Mesodermal cell (in vitro differentiated cells): ENCODE measurements at regions not wholly inside any gene's neighbourhood (a gene's known extent, or its start where the extent isn't known, plus 50 kb on each side); places are given as distances from the start of the nearest gene placed in this dataset.

Source experiments
- H3K27ac ChIP-seq: 2 replicates; pipeline ENCODE4 v1.7.0; 2013; ENCODE audit warnings: mild to moderate bottlenecking, low read depth, low read length, moderate library complexity; ENCODE audit not compliant: severe bottlenecking
- H3K36me3 ChIP-seq: 2 replicates; pipeline ENCODE4 v1.7.1; 2013; ENCODE audit warnings: mild to moderate bottlenecking, low read length, moderate library complexity; ENCODE audit not compliant: control insufficient read depth, insufficient read depth
- H3K4me1 ChIP-seq: one replicate; pipeline ENCODE4 v1.7.1; 2013; ENCODE audit warnings: mild to moderate bottlenecking, low read length; ENCODE audit not compliant: insufficient read depth, control insufficient read depth, poor library complexity, severe bottlenecking
- H3K4me3 ChIP-seq: 2 replicates; pipeline ENCODE4 v1.7.0; 2013; ENCODE audit warnings: low read length, control low read depth, mild to moderate bottlenecking; ENCODE audit not compliant: insufficient read depth, poor library complexity, severe bottlenecking; ENCODE audit errors: extremely low read depth
- H3K9me3 ChIP-seq: 2 replicates; pipeline ENCODE4 v1.7.1; 2013; ENCODE audit warnings: mild to moderate bottlenecking, low read length, moderate library complexity; ENCODE audit not compliant: control insufficient read depth
- WGBS, 2 experiments: methylation state at CpG; one replicate each; pipeline ENCODE4 v1.1.5; 2013; ENCODE audit warnings: missing lambda C conversion rate in 2 of 2; ENCODE audit not compliant: insufficient coverage in 2 of 2; 5-methylcytosine and 5-hydroxymethylcytosine counted together

GRCh38 chr2:54065411-54065810 lies 50.0 kb upstream of the ACYP2 start:
- no peaks in the 10 kb centered on the region for H3K4me1 ChIP-seq
- 100% methylated on average over 1 of the region's 2 CpGs; no CpG with 5 or more reads in 1 of the 2 experiments for WGBS, 2 experiments
- H3K27ac ChIP-seq, result no peak overlapping the region
- H3K36me3 ChIP-seq, result no peaks in the 10 kb centered on the region
- no peaks in the 10 kb centered on the region for H3K9me3 ChIP-seq
- no peak overlapping the region for H3K4me3 ChIP-seq

DNA sequence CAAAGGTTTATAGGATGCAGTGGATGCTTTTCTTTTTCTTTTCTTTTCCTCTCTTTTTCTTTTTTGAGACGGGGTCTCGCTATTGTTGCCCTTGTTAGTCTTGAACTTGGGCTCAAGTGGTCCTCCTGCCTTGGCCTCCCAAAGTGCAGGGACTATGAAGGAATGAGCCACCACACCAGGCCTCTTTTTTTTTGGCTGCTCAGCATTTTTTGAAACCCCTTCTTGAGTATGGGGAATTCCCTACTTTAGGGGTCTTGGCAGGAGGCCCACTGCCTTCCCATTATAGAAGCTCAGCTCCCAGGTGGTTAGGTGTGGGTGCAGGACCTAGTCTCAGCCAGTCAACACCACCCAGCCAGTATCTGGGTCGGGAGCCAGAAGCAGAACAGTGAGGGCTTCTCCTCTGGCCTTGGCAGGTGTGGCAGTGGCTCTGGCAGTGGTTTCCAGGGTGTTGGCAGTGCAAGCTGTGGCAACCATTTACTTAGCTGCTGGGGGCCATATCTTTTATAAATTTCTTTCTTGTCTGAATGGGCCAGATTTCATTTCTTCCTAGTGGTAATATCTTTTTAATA lies 51.4 kb upstream of the ACYP2 start:
- H3K4me1 ChIP-seq, result no peaks in the 10 kb centered on the region
- H3K4me3 ChIP-seq, result no peak overlapping the region
- WGBS, 2 experiments, result 92% methylated on average over 2 to 3 of the region's 3 CpGs
- no peaks in the 10 kb centered on the region for H3K9me3 ChIP-seq
- no peaks in the 10 kb centered on the region for H3K36me3 ChIP-seq
- no peak overlapping the region for H3K27ac ChIP-seq

- Histone ChIP-seq H3K36me3 (no peaks in the 10 kb centered on the region), H3K9me3 (no peaks in the 10 kb centered on the region), H3K4me3 (no peak overlapping the region), H3K27ac (no peak overlapping the region), H3K4me1 (no peaks in the 10 kb centered on the region)
- 93 to 100% methylated on average over 1 of the region's 1 CpG for WGBS, 2 experiments
Measured at GRCh38 chr2:54062401-54062800, 53.0 kb upstream of the ACYP2 start.

GRCh38 chr2:54061272-54061671 lies 54.1 kb upstream of the ACYP2 start:
- no peaks in the 10 kb centered on the region for H3K4me1 ChIP-seq
- H3K9me3 ChIP-seq, result no peaks in the 10 kb centered on the region
- no peak overlapping the region for H3K4me3 ChIP-seq
- no peak overlapping the region for H3K27ac ChIP-seq
- H3K36me3 ChIP-seq, result no peaks in the 10 kb centered on the region
- WGBS, 2 experiments, result no CpG with 5 or more reads among the region's 1 CpG

DNA sequence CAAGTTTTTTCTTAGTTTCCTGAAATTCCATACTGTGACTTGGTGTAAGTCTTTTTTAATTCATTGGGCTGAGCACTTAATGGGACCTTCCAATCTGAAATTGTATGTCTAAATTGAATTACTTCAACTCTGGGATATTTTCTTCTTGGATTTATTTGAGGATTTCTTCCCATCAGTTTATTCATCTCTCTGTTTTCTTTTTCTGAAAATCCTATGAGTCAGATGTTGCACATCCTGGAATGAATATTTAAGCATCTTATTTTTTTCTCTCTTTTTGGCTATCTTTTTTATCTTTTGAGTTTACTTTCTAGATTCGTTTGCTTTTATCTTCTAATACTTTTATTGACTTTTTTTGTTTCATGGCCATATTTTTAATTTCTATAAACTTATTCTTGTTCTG lies 55.4 kb upstream of the ACYP2 start:
- Histone ChIP-seq H3K27ac (no peak overlapping the region), H3K4me3 (no peak overlapping the region), H3K4me1 (no peaks in the 10 kb centered on the region), H3K36me3 (no peaks in the 10 kb centered on the region), H3K9me3 (no peaks in the 10 kb centered on the region)
- no CpG with 5 or more reads among the region's 1 CpG for WGBS, 2 experiments

GRCh38 chr2:54059504-54059903 lies 55.9 kb upstream of the ACYP2 start:
- no peaks in the 10 kb centered on the region for H3K9me3 ChIP-seq
- H3K27ac ChIP-seq, result no peak overlapping the region
- 86 to 94% methylated on average over 3 of the region's 3 CpGs for whole genome bisulfite sequencing, 2 experiments
- no peak overlapping the region for H3K4me3 ChIP-seq
- H3K4me1 ChIP-seq, result no peaks in the 10 kb centered on the region
- H3K36me3 ChIP-seq, result no peaks in the 10 kb centered on the region

DNA sequence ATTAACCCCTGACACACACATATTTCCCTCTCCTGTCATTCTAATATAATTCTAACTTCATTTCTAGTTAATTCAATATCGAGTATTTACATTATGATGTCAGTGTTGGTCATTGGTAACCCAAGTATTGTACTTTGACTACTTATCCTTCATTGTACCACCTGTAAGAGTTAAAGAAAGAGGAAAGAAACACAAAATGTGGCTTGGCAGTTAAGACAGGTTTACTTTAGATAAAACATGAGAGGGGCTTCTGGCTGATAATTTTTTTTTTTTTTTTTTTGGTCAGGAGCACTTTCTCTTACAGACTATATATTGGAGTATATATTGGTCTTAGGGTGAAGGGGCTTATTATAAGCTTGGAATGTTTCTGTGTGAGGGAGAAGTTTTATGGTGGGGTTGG lies 57.0 kb upstream of the ACYP2 start:
- Histone ChIP-seq H3K9me3 (no peaks in the 10 kb centered on the region), H3K4me3 (no peak overlapping the region), H3K27ac (no peak overlapping the region), H3K36me3 (no peaks in the 10 kb centered on the region), H3K4me1 (no peaks in the 10 kb centered on the region)
- no CpG with 5 or more reads among the region's 1 CpG for WGBS, 2 experiments

DNA sequence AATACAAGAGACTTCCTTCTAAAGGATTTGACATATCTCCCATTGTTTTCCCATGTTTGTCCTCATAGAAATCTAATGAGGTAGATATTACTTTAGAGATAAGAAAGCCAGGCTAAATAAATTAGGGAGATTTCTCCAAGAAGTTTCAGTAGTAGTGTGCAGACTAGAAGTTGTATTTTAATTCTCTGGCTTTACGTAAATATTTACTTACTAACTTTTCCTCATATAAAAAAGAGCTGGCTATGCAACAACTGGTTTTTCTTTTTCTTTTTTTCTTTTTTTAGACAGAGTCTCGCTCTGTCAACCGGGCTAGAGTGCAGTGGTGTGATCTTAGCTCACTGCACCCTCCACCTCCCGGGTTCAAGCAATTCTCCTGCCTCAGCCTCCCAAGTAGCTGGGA lies 60.6 kb upstream of the ACYP2 start:
- 60 to 100% methylated on average over 1 to 2 of the region's 4 CpGs for WGBS, 2 experiments
- Histone ChIP-seq H3K4me3 (no peak overlapping the region), H3K27ac (no peak overlapping the region), H3K9me3 (no peaks in the 10 kb centered on the region), H3K36me3 (no peaks in the 10 kb centered on the region), H3K4me1 (no peaks in the 10 kb centered on the region)

GRCh38 chr2:54054271-54054670 lies 61.1 kb upstream of the ACYP2 start:
- 100% methylated on average over 1 of the region's 3 CpGs; no CpG with 5 or more reads in 1 of the 2 experiments for WGBS, 2 experiments
- no peak overlapping the region for H3K27ac ChIP-seq
- H3K9me3 ChIP-seq, result no peaks in the 10 kb centered on the region
- no peaks in the 10 kb centered on the region for H3K36me3 ChIP-seq
- no peak overlapping the region for H3K4me3 ChIP-seq
- H3K4me1 ChIP-seq, result no peaks in the 10 kb centered on the region

DNA sequence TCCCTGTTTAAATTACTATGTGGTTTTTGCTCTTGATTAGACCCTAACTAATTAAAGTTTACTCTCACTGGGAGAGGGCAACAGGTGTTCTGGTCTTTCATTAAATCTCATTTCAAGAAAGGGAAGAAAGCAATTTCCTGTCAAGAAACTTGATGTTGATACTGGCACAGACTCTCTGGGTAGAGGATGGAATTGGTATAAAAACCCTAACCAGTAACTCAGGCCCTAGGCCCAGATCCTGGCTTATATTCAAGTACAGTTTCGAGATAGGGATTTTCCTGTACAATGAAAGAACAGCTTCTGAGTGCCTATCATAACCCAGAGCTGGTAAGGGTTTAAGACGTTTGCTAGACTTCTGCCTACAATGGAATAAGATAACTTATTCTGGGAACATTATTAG lies 61.6 kb upstream of the ACYP2 start:
- H3K4me1 ChIP-seq, result no peaks in the 10 kb centered on the region
- H3K4me3 ChIP-seq, result no peak overlapping the region
- H3K9me3 ChIP-seq, result no peaks in the 10 kb centered on the region
- WGBS, 2 experiments, result 83 to 100% methylated on average over 1 of the region's 2 CpGs
- H3K36me3 ChIP-seq, result no peaks in the 10 kb centered on the region
- no peak overlapping the region for H3K27ac ChIP-seq

DNA sequence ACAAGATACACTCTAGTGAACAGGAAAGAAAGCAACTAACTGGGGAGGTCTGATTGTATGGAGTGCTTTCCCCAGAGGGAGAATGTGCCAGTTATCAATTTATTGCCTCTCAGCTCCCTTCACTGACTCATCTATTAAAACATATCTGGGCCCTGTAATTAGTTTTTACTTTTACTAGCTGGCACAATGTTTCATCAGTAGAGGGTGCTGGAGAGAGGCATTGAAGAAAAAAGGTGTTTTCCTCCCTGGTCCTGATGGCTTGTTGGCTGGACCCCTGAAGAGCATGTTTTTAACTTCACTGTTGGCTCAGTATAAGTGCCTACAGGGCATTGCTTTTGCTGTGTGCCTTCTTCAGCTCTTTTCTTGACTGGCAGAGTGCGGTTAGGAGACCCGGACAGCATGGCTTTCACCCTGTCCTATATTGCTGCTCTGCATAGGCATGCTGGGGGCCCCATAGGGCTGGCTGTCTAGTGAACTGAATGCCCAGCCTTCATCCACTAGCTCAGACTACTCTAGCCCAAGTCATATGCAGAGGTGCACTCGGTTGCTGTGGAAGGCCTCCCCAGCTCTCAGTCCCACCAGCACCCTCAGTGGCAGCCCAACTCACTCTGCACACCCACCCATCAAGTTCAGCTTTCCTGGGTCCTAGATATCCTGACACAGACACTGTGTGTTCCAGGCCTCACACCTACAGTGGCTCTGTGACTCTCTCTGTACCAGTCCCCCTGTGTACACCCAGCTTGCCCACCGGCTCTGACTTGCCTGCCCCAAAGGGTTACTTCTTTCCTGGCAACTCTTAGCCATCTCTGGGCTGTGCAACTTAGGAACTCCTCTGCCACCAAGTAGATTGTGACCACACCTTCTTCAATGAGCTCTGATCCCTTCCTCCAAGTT lies 62.3 kb upstream of the ACYP2 start:
- Histone ChIP-seq H3K9me3 (no peaks in the 10 kb centered on the region), H3K4me1 (no peaks in the 10 kb centered on the region), H3K4me3 (no peak overlapping the region), H3K27ac (no peak overlapping the region), H3K36me3 (no peaks in the 10 kb centered on the region)
- WGBS, 2 experiments, result 90 to 100% methylated on average over 2 to 4 of the region's 4 CpGs
